Right forelimb (tissue), 1 donor: ENCODE measurements at regions not wholly inside any gene's neighbourhood (a gene's known extent, or its start where the extent isn't known, plus 50 kb on each side); places are given as distances from the start of the nearest gene placed in this dataset.
A peak's percentile ranks its signal among the peaks of the same experiment; 100 is the strongest.

Experiments
- DNase-seq: peaks from one replicate; pipeline ENCODE4 v3.0.0-alpha.2; 2018

DNA sequence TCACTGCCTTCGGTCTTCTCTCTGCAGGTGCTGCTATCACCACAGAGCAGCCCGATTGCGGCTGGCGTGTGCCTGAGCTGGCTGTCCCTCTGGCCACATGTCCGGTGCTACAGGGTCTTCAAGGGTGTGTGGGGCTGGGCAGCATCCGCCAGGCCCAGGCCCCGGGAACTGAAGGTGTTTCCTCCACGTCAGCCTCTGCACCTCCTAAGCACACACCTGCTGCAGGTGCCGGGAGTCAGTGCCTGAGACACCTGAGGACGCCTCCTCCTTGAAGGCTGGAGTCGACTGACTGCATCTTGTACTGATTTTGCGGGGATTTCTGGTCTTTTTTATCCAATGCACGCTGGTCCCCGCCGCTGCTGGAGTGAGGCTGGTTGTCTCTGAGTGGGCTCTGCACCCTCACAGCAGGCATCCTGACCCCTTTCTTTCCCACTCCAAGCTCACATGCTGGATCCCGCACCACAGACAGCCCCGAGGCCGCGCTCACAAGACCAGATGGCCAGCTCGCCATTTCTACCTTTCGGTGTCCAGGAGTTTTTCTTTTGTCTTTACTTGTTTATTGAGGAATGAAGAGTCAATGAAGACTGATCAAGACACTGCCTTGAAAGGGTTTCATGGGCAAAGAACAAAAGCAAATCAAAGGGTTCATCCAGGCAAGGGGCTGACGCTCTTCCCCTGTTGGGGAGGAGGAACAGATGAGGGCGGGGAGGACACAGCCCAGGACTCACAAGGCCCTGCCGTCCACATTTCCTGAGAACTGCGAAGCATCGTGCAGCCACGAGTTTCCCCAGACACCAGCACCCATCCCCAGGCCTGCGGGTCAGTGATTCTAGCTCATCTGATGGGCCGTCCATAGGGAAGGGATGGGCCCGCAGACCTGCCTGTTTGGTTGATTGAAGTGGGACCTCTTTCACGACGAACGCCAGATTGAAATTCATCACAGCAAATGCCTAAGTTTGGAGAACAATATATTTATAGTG, 203.8 kb upstream of the SOX1 start:
- no peak for DNase-seq

- no peak for DNase-seq
These were observed 202.4 kb upstream of the SOX1 start for GRCh38 chr13:111864566-111864965.

DNA sequence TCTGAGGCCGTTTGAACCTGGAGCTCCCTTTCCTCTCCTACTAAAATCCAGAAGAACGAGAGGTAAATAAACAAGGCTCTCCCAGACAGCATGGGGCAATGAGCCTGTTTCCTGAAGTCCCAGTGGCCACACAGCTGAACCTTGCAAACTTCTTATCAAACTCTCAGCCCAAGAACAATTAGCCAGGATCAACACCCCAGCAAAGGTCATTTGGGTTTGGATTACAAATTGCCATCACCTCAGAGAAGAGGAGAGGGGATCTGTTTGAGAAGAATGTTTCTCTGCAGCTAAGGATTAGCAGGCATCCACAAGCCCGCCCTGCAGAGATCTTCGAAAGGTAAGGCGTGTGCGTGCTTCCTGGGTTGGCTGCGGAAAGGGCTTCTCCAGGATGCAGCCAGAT, 201.9 kb upstream of the SOX1 start:
- DNase-seq: no peak

- no peak for DNase-seq
These were observed 201.1 kb upstream of the SOX1 start for GRCh38 chr13:111865826-111866225.

DNA sequence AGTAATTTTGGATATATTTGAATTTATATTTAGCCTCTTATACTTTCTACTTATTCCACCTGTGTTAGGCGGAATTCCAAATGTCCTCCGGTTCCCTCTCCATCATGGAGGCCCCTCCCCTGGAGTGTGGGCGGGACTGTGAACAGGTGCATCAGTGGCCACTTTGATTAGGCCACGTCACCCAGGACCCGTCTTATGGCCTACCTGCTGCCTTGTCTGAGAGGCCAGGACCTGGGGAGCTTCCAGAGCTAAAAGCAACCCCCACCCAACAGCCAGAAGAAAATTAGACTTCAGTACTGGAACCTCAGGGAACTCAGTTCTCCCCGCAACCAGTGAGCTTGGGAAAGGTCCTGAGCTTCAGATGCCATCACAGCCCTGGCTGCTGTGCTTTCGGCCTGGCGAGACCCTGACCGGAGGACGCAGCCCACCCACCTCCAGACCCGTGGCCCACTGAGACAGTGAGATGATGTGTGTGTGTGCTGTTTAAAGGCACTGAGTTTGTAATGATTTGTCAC, 200.2 kb upstream of the SOX1 start:
- DNase-seq: no peak

GRCh38 chr13:111867657-111868056, 199.3 kb upstream of the SOX1 start:
- no peak for DNase-seq

DNA sequence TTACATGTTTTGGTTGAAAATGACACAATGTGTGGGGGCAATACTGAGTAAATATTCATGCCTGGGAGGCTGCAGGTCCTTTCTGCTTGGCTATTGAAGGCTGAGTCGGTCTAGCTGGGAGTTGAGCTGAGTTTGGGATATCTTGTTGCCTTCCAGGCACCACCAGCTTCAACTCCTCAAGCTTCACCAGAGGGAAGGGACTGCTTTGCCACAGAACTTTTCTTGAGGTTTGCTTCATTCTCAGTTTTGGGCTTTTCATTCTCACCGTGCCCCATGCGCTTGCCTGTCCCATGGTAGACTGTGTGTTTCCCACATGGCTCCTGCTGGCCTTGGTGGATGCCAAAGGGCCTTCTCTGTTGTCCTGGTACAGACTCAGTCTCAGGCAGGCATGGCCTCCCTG, 198.2 kb upstream of the SOX1 start:
- no peak for DNase-seq

GRCh38 chr13:111872475-111873150, 194.3 kb upstream of the SOX1 start:
- no peak for DNase-seq

- DNase-seq: no peak
These were observed 193.2 kb upstream of the SOX1 start for GRCh38 chr13:111873676-111874178.

- DNase-seq: no peak
These were observed 192.0 kb upstream of the SOX1 start for GRCh38 chr13:111874981-111875380.

- DNase-seq: no peak
These were observed 191.0 kb upstream of the SOX1 start for GRCh38 chr13:111875915-111876314.

DNA sequence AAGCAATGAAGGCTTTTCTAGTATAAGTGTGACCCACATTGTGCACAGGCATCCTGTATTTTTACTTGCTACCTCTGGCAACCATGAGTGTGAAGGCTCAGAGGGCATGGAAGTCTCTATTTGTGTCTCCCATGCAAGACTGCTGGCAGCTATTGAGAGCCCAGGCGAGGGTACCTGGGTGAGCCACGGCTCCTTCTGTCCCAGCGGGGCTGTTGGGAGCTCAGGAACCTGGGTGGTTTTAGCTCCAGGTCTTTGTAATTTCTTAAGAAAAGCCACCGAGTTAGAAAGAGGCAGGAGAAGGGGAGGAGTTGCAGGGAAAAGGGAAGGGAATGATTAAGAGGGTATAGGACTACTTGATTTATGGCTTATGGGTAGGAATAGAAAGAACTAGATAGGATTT, 190.4 kb upstream of the SOX1 start:
- DNase-seq: no peak

- no peak for DNase-seq
These were observed 189.0 kb upstream of the SOX1 start for GRCh38 chr13:111877906-111878305.

DNA sequence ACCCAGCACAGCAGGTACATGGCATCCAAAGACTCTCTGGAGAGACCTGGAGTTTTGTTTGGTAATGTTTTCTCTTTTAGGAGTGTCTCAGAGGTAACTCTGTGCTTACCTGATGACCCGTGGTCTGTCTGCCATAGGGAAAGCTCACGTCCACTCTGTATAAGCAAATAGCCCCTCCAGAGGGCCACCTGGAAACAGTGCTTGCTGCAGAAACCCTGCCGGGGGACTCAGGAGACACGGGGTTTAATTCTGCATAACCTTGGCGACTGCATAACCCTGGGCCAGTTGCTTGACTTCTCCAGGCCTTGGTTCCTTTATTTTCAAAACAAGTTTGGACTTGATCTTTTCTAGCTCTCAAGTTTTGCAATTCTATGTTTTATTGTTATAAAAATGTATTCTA, 187.2 kb upstream of the SOX1 start:
- no peak for DNase-seq

GRCh38 chr13:111880185-111880584, 186.8 kb upstream of the SOX1 start:
- no peak for DNase-seq

- DNase-seq: no peak
These were observed 185.2 kb upstream of the SOX1 start for GRCh38 chr13:111881700-111882099.

- DNase-seq: no peak
These were observed 184.6 kb upstream of the SOX1 start for GRCh38 chr13:111882351-111882750.

GRCh38 chr13:111883571-111884343, 183.2 kb upstream of the SOX1 start:
- DNase-seq: no peak

GRCh38 chr13:111886217-111886945, 180.6 kb upstream of the SOX1 start:
- no peak for DNase-seq

DNA sequence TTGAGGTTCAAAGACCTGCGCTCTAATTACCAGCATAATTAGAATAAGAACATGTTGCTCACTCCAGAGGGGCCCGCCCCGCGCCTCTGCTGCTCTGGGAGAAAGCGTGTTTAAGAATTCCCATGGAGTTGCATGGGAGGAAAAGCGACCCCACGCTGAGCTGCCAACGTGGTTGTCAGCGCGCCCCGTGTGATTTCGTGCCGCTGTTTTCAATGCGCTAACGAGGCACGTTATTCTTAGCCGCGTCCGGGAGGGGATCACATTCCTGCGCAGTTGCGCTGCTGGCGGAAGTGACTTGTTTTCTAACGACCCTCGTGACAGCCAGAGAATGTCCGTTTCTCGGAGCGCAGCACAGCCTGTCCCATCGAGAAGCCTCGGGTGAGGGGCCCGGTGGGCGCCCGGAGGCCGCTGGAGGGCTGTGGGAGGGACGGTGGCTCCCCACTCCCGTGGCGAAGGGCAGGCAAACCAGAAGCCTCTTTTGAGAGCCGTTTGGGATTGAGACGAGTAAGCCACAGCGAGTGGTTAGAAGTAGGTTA, 173.8 kb upstream of the SOX1 start:
- peak; percentile 71 for DNase-seq

- no peak for DNase-seq
These were observed 173.1 kb upstream of the SOX1 start for GRCh38 chr13:111893607-111894443.
